ENCODE measurements at regions not wholly inside any gene's neighbourhood (a gene's known extent, or its start where the extent isn't known, plus 50 kb on each side); places are given as distances from the start of the nearest gene placed in this dataset.

- TF ChIP-seq CTCF (IDR thresholded peaks at IDR 0.05) (no peak), POLR2A (IDR thresholded peaks at IDR 0.05) (no peak)
Measured at GRCh38 chr10:114751856-114752255, 69.7 kb upstream of the FHIP2A start.

Data from esophagus squamous epithelium (tissue), 4 donors.